ENCODE measurements at regions not wholly inside any gene's neighbourhood (a gene's known extent, or its start where the extent isn't known, plus 50 kb on each side); places are given as distances from the start of the nearest gene placed in this dataset.

DNA sequence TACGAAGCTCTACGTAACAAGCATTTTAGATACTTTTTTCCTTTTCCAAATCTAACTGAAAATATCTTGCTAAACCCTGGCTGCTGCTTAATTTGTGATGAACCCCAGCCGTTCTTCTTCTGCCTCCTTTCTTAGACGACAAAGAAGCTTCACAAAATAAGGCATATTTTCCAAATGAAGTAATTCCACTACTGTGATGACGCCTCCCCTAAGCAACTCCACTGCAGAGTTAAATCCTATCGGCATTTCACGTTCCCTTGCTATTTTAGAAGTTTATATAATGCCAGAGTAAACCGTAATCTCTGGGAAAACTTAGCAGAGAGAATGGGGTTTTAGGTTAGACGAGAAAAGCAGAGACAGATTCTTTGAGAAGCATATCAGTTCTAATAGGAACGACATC lies 683.1 kb upstream of the SALL1 start:
- TF ChIP-seq EZH2 (IDR thresholded peaks at IDR 0.05; ENCODE audit: borderline replicate concordance, low read depth, low read length, severe bottlenecking) = no peak
- TF ChIP-seq, protein P1, sequence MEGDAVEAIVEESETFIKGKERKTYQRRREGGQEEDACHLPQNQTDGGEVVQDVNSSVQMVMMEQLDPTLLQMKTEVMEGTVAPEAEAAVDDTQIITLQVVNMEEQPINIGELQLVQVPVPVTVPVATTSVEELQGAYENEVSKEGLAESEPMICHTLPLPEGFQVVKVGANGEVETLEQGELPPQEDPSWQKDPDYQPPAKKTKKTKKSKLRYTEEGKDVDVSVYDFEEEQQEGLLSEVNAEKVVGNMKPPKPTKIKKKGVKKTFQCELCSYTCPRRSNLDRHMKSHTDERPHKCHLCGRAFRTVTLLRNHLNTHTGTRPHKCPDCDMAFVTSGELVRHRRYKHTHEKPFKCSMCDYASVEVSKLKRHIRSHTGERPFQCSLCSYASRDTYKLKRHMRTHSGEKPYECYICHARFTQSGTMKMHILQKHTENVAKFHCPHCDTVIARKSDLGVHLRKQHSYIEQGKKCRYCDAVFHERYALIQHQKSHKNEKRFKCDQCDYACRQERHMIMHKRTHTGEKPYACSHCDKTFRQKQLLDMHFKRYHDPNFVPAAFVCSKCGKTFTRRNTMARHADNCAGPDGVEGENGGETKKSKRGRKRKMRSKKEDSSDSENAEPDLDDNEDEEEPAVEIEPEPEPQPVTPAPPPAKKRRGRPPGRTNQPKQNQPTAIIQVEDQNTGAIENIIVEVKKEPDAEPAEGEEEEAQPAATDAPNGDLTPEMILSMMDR (IDR thresholded peaks at IDR 0.05; ENCODE audit: extremely low read depth in 1 of 2, insufficient read depth in 1 of 2, low read depth in 1 of 2, low read length in 2 of 2) = no peak

Measured in endothelial cell of umbilical vein (primary cell).